IMR-90 (cell line): ENCODE measurements at regions not wholly inside any gene's neighbourhood (a gene's known extent, or its start where the extent isn't known, plus 50 kb on each side); places are given as distances from the start of the nearest gene placed in this dataset.

Source experiments
- ATAC-seq: fragments of 200-7000 bp; cut with Tn5 transposase; 2 replicates; pipeline ENCODE4 v1.9.1; 2020; ENCODE audit warnings: low read depth, mild to moderate bottlenecking, moderate library complexity
- BruUV-seq: library from RNA; stranded (reverse); fragments of 400-500 nt; replicated peaks from 2 replicates; lab custom pipeline; 2021; lab: Mats Ljungman, UMichigan
- CTCF ChIA-PET: fragments of 300-600 bp; formaldehyde crosslinking; extraction: SDS; loops from one replicate; lab custom pipeline; 2021; ENCODE audit warnings: antibody characterized with exemption; lab: Yijun Ruan, JAX
- POLR2A ChIA-PET: fragments of 300-600 bp; sonication (Branson Sonifier 250); formaldehyde crosslinking; loops from one replicate; lab custom pipeline; 2022; ENCODE audit warnings: antibody characterized with exemption; ENCODE audit not compliant: unreplicated experiment; lab: Charles Lee
- DNase-seq: peaks from one replicate; pipeline ENCODE4 v3.0.0; 2013
- H2AFZ ChIP-seq: replicated peaks from 2 replicates; pipeline ENCODE3; 2013; ENCODE audit warnings: low read length, mild to moderate bottlenecking; ENCODE audit not compliant: poor library complexity
- H2AK5ac ChIP-seq: 2 replicates; pipeline ENCODE4 v1.6.1; 2013; ENCODE audit warnings: low read depth, low read length, inconsistent platforms
- H2AK9ac ChIP-seq: replicated peaks from 2 replicates; pipeline ENCODE3; 2013; ENCODE audit warnings: mild to moderate bottlenecking, low read depth, low read length, moderate library complexity; ENCODE audit not compliant: poor library complexity
- H2BK120ac ChIP-seq: 2 replicates; pipeline ENCODE4 v1.6.1; 2013; ENCODE audit warnings: low read depth, low read length, inconsistent platforms
- H2BK15ac ChIP-seq: 3 replicates; pipeline ENCODE4 v1.6.1; 2013; ENCODE audit warnings: low read depth, low read length, inconsistent platforms
- H2BK20ac ChIP-seq: 2 replicates; pipeline ENCODE4 v1.6.1; 2013; ENCODE audit warnings: low read depth, mild to moderate bottlenecking, inconsistent platforms, low read length, moderate library complexity
- H2BK5ac ChIP-seq: 2 replicates; pipeline ENCODE4 v1.6.1; 2013; ENCODE audit warnings: mild to moderate bottlenecking, low read depth, low read length, inconsistent platforms; ENCODE audit not compliant: poor library complexity, severe bottlenecking
- H3K14ac ChIP-seq: replicated peaks from 2 replicates; pipeline ENCODE4 v1.6.1; 2013; ENCODE audit warnings: low read depth, low read length, inconsistent platforms
- H3K18ac ChIP-seq: 2 replicates; pipeline ENCODE4 v1.6.1; 2013; ENCODE audit warnings: low read depth, low read length, control low read depth
- H3K23ac ChIP-seq: 2 replicates; pipeline ENCODE4 v1.6.1; 2013; ENCODE audit warnings: low read depth, low read length, inconsistent platforms
- H3K27ac ChIP-seq: 2 replicates; pipeline ENCODE4 v1.5.1; 2013; ENCODE audit warnings: mild to moderate bottlenecking, control low read depth, low read length; ENCODE audit not compliant: insufficient read depth
- H3K27me3 ChIP-seq: 2 replicates; pipeline ENCODE4 v1.6.1; 2013; ENCODE audit warnings: low read length; ENCODE audit not compliant: control insufficient read depth, insufficient read depth
- H3K36me3 ChIP-seq: 2 replicates; pipeline ENCODE4 v1.6.1; 2013; ENCODE audit warnings: low read length, mixed read lengths; ENCODE audit not compliant: control insufficient read depth, insufficient read depth
- H3K4ac ChIP-seq: 2 replicates; pipeline ENCODE4 v1.6.1; 2013; ENCODE audit warnings: low read depth, low read length, inconsistent platforms
- H3K4me1 ChIP-seq: 2 replicates; pipeline ENCODE4 v1.6.1; 2013; ENCODE audit warnings: low read length, mixed read lengths; ENCODE audit not compliant: control insufficient read depth, insufficient read depth
- H3K4me2 ChIP-seq: 2 replicates; pipeline ENCODE4 v1.6.1; 2013; ENCODE audit warnings: low read depth, mild to moderate bottlenecking, control low read depth, low read length, moderate library complexity
- H3K4me3 ChIP-seq: 2 replicates; pipeline ENCODE4 v1.5.1; 2013; ENCODE audit warnings: low read depth, mild to moderate bottlenecking, control low read depth, low read length, moderate library complexity; ENCODE audit not compliant: insufficient read depth
- H3K56ac ChIP-seq: 2 replicates; pipeline ENCODE4 v1.6.1; 2013; ENCODE audit warnings: low read length, inconsistent platforms; ENCODE audit not compliant: insufficient read depth; ENCODE audit errors: extremely low read depth
- H3K79me1 ChIP-seq, 2 experiments: 2 replicates each; pipeline ENCODE4 v1.6.1; 2013; ENCODE audit warnings: low read length in 2 of 2, inconsistent platforms in 1 of 2, low read depth in 1 of 2
- H3K9ac ChIP-seq: 2 replicates; pipeline ENCODE4 v1.6.1; 2013; ENCODE audit warnings: low read depth, low read length, control low read depth
- H3K9me1 ChIP-seq: 2 replicates; pipeline ENCODE4 v1.6.1; 2013; ENCODE audit warnings: low read length, inconsistent platforms; ENCODE audit not compliant: insufficient read depth
- H3K9me3 ChIP-seq: 2 replicates; pipeline ENCODE4 v1.6.1; 2013; ENCODE audit warnings: low read length; ENCODE audit not compliant: control insufficient read depth, insufficient read depth
- H4K20me1 ChIP-seq: 2 replicates; pipeline ENCODE4 v1.6.1; 2013; ENCODE audit warnings: low read length, inconsistent platforms; ENCODE audit not compliant: insufficient read depth
- H4K5ac ChIP-seq: 2 replicates; pipeline ENCODE4 v1.6.1; 2013; ENCODE audit warnings: mild to moderate bottlenecking, low read depth, low read length, control low read depth
- H4K8ac ChIP-seq, 2 experiments: 2 replicates each; pipeline ENCODE4 v1.6.1; 2013; ENCODE audit warnings: low read depth in 2 of 2, low read length in 2 of 2, control low read depth in 1 of 2, inconsistent platforms in 1 of 2
- H4K91ac ChIP-seq: 2 replicates; pipeline ENCODE4 v1.6.1; 2013; ENCODE audit warnings: low read depth, low read length, inconsistent platforms; ENCODE audit not compliant: insufficient read depth
- CHD1 ChIP-seq: IDR thresholded peaks from 2 replicates; pipeline ENCODE4 v1.6.1; 2012; ENCODE audit warnings: low read depth, low read length, improper control_type of control experiment
- WGBS, 2 experiments: methylation state at CpG; one replicate each; pipeline versions ENCODE4 v1.1.5 to v1.1.7; 2013; ENCODE audit warnings: missing lambda C conversion rate in 2 of 2; ENCODE audit not compliant: insufficient read length in 1 of 2; ENCODE audit errors: extremely low coverage in 2 of 2; 5-methylcytosine and 5-hydroxymethylcytosine counted together
- dilution Hi-C: fragments of 300-500 bp; cut with HindIII; formaldehyde crosslinking; loops from one replicate; pipeline ENCODE4 v1.14.3; 2018; ENCODE audit warnings: low sequenced_read_pairs; ENCODE audit not compliant: unreplicated experiment
- in situ Hi-C: fragments of 300-500 bp; cut with MboI; formaldehyde crosslinking; loops from 3 replicates; pipeline ENCODE4 v1.14.3; 2019; ENCODE audit warnings: low sequenced_read_pairs, inconsistent platforms, mixed read lengths
- intact Hi-C: fragments of 100-400 bp; cut with micrococcal nuclease; formaldehyde crosslinking; loops from 2 replicates; pipeline ENCODE4 v1.10.0; 2022
- TF ChIP-seq, protein P1 (sequence below): conservative IDR thresholded peaks from 2 replicates; pipeline ENCODE4 v1.5.1; 2012; ENCODE audit warnings: mild to moderate bottlenecking, low read depth, low read length, improper control_type of control experiment

- H3K9me1 ChIP-seq: no peaks in the 10 kb centered on the region
- no TSS peak for BruUV-seq
- no peaks in the 10 kb centered on the region for H4K20me1 ChIP-seq
- H3K4me3 ChIP-seq: no peak overlapping the region
- no peak overlapping the region for H2AK5ac ChIP-seq
- ChIA-PET CTCF (no interaction called here), POLR2A (no interaction called here)
- no peaks in the 10 kb centered on the region for H3K36me3 ChIP-seq
- TF ChIP-seq, protein P1, sequence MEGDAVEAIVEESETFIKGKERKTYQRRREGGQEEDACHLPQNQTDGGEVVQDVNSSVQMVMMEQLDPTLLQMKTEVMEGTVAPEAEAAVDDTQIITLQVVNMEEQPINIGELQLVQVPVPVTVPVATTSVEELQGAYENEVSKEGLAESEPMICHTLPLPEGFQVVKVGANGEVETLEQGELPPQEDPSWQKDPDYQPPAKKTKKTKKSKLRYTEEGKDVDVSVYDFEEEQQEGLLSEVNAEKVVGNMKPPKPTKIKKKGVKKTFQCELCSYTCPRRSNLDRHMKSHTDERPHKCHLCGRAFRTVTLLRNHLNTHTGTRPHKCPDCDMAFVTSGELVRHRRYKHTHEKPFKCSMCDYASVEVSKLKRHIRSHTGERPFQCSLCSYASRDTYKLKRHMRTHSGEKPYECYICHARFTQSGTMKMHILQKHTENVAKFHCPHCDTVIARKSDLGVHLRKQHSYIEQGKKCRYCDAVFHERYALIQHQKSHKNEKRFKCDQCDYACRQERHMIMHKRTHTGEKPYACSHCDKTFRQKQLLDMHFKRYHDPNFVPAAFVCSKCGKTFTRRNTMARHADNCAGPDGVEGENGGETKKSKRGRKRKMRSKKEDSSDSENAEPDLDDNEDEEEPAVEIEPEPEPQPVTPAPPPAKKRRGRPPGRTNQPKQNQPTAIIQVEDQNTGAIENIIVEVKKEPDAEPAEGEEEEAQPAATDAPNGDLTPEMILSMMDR: no peak
- TF ChIP-seq CHD1: no peak
- H2BK120ac ChIP-seq: no peak overlapping the region
- no peak overlapping the region for H3K27ac ChIP-seq
- no peaks in the 10 kb centered on the region for H3K79me1 ChIP-seq
- H3K14ac ChIP-seq: no peak overlapping the region
- no peak overlapping the region for H2BK15ac ChIP-seq
- no peak overlapping the region for H2AK9ac ChIP-seq
- no peak overlapping the region for H4K5ac ChIP-seq
- H2BK20ac ChIP-seq: no peak overlapping the region
- dilution Hi-C loops (no loop called here), in situ Hi-C loops (no loop called here), intact Hi-C loops (no loop called here)
- no peak overlapping the region for H2AFZ ChIP-seq
- H3K4ac ChIP-seq: no peak overlapping the region
- no peaks in the 10 kb centered on the region; the same call in 1 of the 2 replicates for H3K27me3 ChIP-seq
- no peak for ATAC-seq
- no peak overlapping the region for H2BK5ac ChIP-seq
- H4K8ac ChIP-seq: no peak overlapping the region
- H3K9me3 ChIP-seq: no peaks in the 10 kb centered on the region
- no peak overlapping the region for H3K9ac ChIP-seq
- no peak overlapping the region for H3K18ac ChIP-seq
- no peak for DNase-seq
- H3K4me1 ChIP-seq: no peaks in the 10 kb centered on the region
- no peak overlapping the region for H4K91ac ChIP-seq
- 38% methylated on average over 2 of the region's 4 CpGs; no CpG with 5 or more reads in 1 of the 2 experiments for WGBS, 2 experiments
- no peak overlapping the region for H3K23ac ChIP-seq
- H3K4me2 ChIP-seq: no peak overlapping the region
- H3K56ac ChIP-seq: no peak overlapping the region
Measured at GRCh38 chr16:26826500-26826899, 240.2 kb upstream of the C16orf82 start.
